Lung (tissue), 11 donors: ENCODE measurements at regions not wholly inside any gene's neighbourhood (a gene's known extent, or its start where the extent isn't known, plus 50 kb on each side); places are given as distances from the start of the nearest gene placed in this dataset.

ENCODE experiments used
- ATAC-seq: fragments of 200-7000 bp; cut with Tn5 transposase; one replicate; pipeline ENCODE4 v1.9.1; 2020; ENCODE audit warnings: moderate number of reproducible peaks; ENCODE audit not compliant: insufficient read depth, low FRiP score
- DNase-seq, 3 donors: peaks; one replicate each; pipeline ENCODE4 v3.0.0-alpha.2; 2013 to 2017
- H3K27ac ChIP-seq, 2 donors: one replicate each; pipeline ENCODE4 v1.5.1; 2013; ENCODE audit warnings: mild to moderate bottlenecking in 2 of 2, moderate library complexity in 2 of 2, control low read depth in 1 of 2, inconsistent platforms in 1 of 2, low read depth in 1 of 2, low read length in 1 of 2
- H3K27me3 ChIP-seq, 3 donors: one replicate each; pipeline ENCODE4 v1.5.1; 2013; ENCODE audit warnings: low read length in 2 of 3; ENCODE audit not compliant: control insufficient read depth in 3 of 3, insufficient read depth in 3 of 3
- H3K36me3 ChIP-seq, 4 donors: one replicate each; pipeline ENCODE4 v1.5.1; 2013; ENCODE audit warnings: low read length in 4 of 4, mild to moderate bottlenecking in 1 of 4, moderate library complexity in 1 of 4; ENCODE audit not compliant: control insufficient read depth in 4 of 4, insufficient read depth in 4 of 4
- H3K4me1 ChIP-seq, 5 donors: one replicate each; pipeline ENCODE4 v1.5.1; 2013; ENCODE audit warnings: low read length in 5 of 5, mild to moderate bottlenecking in 2 of 5, moderate library complexity in 1 of 5; ENCODE audit not compliant: control insufficient read depth in 5 of 5, insufficient read depth in 5 of 5
- H3K4me3 ChIP-seq: one replicate; pipeline ENCODE4 v1.5.1; 2013; ENCODE audit warnings: mild to moderate bottlenecking, control low read depth, moderate library complexity
- H3K9ac ChIP-seq, 2 donors: one replicate each; pipeline ENCODE4 v1.5.1; 2013; ENCODE audit warnings: low read length in 2 of 2, control low read depth in 1 of 2; ENCODE audit not compliant: insufficient read depth in 1 of 2
- H3K9me3 ChIP-seq, 4 donors: one replicate each; pipeline ENCODE4 v1.5.1; 2013; ENCODE audit warnings: low read length in 3 of 4, mild to moderate bottlenecking in 1 of 4, moderate library complexity in 1 of 4; ENCODE audit not compliant: control insufficient read depth in 4 of 4, insufficient read depth in 3 of 4
- WGBS, 2 donors: extraction: QIAGEN DNeasy Blood & Tissue Kit; methylation state at CpG; one replicate each; pipeline ENCODE4 v1.1.7; 2013; 5-methylcytosine and 5-hydroxymethylcytosine counted together
- TF ChIP-seq, protein P1 (sequence below): IDR thresholded peaks from 2 replicates; pipeline ENCODE4 v1.5.1; 2012; ENCODE audit warnings: mild to moderate bottlenecking; ENCODE audit errors: control extremely low read depth, extremely low read depth
- donor health status: control.
- donor health status: control.
- donor health status: Bipolar disorder and iron deficiency.
- donor health status: healthy.
- donor health status: DM: yes; HTN: yes; CAD: no.

DNA sequence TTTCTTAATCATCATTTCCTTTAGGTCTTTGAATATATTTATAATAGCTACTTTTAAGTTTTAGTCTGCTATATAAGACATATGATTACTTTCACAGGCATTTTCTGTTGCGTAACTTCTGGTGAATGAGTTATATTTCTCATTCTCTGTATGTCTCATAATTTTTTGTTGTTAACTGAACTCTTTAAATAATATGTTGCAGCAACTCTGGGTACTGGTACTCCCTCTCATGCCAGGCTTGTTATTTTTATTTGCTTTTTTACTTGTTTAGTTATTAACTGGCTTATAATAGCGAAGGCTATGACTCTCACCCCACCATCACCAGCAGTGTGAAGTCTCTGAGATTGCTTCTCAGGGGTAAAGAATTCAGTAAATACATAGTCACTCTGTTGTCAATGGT is 524.2 kb upstream of the CHORDC1 start:
- Histone ChIP-seq H3K36me3 (no peaks in the 10 kb centered on the region), H3K4me1 (no peaks in the 10 kb centered on the region), H3K9ac (no peak overlapping the region), H3K9me3 (peaks cover 0 to 6% (median 3%) of the 10 kb centered on the region in 4 donors), H3K4me3 (no peak overlapping the region), H3K27ac (no peak overlapping the region), H3K27me3 (no peaks in the 10 kb centered on the region)
- TF ChIP-seq, protein P1, sequence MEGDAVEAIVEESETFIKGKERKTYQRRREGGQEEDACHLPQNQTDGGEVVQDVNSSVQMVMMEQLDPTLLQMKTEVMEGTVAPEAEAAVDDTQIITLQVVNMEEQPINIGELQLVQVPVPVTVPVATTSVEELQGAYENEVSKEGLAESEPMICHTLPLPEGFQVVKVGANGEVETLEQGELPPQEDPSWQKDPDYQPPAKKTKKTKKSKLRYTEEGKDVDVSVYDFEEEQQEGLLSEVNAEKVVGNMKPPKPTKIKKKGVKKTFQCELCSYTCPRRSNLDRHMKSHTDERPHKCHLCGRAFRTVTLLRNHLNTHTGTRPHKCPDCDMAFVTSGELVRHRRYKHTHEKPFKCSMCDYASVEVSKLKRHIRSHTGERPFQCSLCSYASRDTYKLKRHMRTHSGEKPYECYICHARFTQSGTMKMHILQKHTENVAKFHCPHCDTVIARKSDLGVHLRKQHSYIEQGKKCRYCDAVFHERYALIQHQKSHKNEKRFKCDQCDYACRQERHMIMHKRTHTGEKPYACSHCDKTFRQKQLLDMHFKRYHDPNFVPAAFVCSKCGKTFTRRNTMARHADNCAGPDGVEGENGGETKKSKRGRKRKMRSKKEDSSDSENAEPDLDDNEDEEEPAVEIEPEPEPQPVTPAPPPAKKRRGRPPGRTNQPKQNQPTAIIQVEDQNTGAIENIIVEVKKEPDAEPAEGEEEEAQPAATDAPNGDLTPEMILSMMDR, result no peak
- DNase-seq (peak in 1 of 3 donors; percentile 7), ATAC-seq (no peak)
- 48 to 76% methylated on average over 2 of the region's 2 CpGs for WGBS, 2 donors

DNA sequence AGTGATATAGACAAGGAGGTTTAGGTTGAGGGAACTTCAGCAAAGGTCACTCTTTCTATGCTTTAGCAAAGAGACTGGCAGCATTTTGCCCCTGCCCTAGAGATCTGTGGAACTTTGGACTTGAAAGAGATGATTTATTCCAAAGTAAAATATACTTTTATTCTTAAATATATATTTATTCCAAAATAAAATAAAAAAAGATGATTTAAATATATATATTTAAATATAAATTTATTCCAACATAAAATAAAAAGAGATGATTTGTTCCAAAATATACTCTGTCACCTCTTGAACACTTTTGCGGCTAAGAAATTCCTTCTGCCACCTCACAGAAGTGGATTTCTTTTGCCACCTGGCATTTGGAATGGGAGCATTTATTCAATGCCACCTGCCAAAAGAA is 521.3 kb upstream of the CHORDC1 start:
- Histone ChIP-seq H3K9ac (no peak overlapping the region), H3K9me3 (peaks cover 0 to 6% (median 3%) of the 10 kb centered on the region in 4 donors), H3K4me3 (no peak overlapping the region), H3K36me3 (no peaks in the 10 kb centered on the region), H3K27me3 (no peaks in the 10 kb centered on the region), H3K4me1 (no peaks in the 10 kb centered on the region), H3K27ac (no peak overlapping the region)
- TF ChIP-seq, protein P1, result no peak
- DNase-seq (no peak), ATAC-seq (no peak)
- WGBS, 2 donors, result 59 to 68% methylated on average over 1 of the region's 1 CpG

DNA sequence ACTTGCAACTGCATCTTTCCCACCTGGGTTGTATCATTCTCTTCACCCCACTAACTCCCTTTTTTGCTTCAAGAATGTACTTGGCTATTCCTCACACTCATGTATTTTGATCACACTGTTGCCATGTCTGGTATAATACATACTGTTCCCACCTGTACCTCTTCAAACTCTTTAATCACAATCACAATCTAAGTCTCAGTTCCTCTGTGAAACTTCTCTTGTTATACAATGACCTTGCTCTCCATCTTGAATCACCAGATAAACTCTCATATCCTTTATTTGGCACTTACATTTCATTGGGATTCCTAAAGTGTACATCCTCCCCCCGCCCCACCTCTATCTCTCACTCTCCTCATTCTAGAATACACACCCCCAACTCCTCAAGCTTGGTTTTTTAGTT is 516.0 kb upstream of the CHORDC1 start:
- DNase-seq (no peak), ATAC-seq (no peak)
- Histone ChIP-seq H3K9ac (no peak overlapping the region), H3K27ac (no peak overlapping the region), H3K4me1 (no peaks in the 10 kb centered on the region), H3K27me3 (no peaks in the 10 kb centered on the region), H3K9me3 (no peaks in the 10 kb centered on the region), H3K36me3 (no peaks in the 10 kb centered on the region), H3K4me3 (no peak overlapping the region)
- TF ChIP-seq, protein P1, result no peak
- 83 to 84% methylated on average over 1 of the region's 1 CpG for WGBS, 2 donors

DNA sequence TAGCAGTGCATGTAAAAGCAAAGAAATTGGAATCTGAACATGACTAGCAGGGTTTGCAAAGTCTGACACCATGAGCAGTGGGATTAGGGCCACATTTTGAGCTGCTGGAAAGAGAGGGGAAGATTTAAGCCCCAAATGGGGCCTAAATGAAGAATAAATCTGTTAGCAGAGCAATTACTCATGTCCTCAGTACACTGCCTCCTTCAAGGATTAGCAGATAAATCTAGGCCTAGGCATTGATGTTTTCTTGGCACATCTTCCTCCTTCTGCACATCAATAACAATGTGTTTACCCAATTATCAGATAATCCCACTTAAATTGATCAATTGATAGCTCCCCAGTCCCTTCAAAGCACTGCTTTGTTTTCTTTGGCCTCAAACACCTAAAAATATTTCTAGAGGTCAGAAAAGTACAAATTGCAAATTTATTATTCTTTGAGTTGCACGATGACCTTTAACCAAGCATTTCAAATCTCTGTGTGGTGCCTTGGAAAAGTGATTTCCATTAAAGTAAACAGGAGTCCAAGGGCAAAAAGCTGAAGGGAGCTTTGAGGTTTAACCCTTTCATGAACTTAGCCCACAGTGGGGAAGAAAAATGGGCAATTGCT is 514.7 kb upstream of the CHORDC1 start:
- DNase-seq, result peak in 2 of 3 donors; percentile 10 to 23
- 21 to 33% methylated on average over 1 of the region's 1 CpG for WGBS, 2 donors
- H3K9me3 ChIP-seq, result no peaks in the 10 kb centered on the region
- no peaks in the 10 kb centered on the region for H3K36me3 ChIP-seq
- TF ChIP-seq, protein P1, result no peak
- no peak overlapping the region for H3K27ac ChIP-seq
- no peaks in the 10 kb centered on the region for H3K4me1 ChIP-seq
- H3K4me3 ChIP-seq, result no peak overlapping the region
- ATAC-seq, result no peak
- no peak overlapping the region for H3K9ac ChIP-seq
- no peaks in the 10 kb centered on the region for H3K27me3 ChIP-seq
